ENCODE measurements at regions not wholly inside any gene's neighbourhood (a gene's known extent, or its start where the extent isn't known, plus 50 kb on each side); places are given as distances from the start of the nearest gene placed in this dataset.

- H3K4me1 ChIP-seq, result no peaks in the 10 kb centered on the region
- no peak overlapping the region for H3K4me2 ChIP-seq
- ATAC-seq, result no peak
- ChIA-PET CTCF (no interaction called here), POLR2A (no interaction called here)
- 16% methylated on average over 3 of the region's 3 CpGs for WGBS (ENCODE audit: missing lambda C conversion rate)
- H3K9me3 ChIP-seq, result no peaks in the 10 kb centered on the region
- no peak for TF ChIP-seq USF2 (IDR thresholded peaks at IDR 0.05)
- TF ChIP-seq SREBF2 (IDR thresholded peaks at IDR 0.05), result no peak
- TF ChIP-seq, protein P1, sequence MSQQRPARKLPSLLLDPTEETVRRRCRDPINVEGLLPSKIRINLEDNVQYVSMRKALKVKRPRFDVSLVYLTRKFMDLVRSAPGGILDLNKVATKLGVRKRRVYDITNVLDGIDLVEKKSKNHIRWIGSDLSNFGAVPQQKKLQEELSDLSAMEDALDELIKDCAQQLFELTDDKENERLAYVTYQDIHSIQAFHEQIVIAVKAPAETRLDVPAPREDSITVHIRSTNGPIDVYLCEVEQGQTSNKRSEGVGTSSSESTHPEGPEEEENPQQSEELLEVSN (IDR thresholded peaks at IDR 0.05; ENCODE audit: borderline replicate concordance, low read depth), result no peak
- TF ChIP-seq ATOH8 (CRISPR knock-in tag; IDR thresholded peaks at IDR 0.05; ENCODE audit: low read depth), result no peak
- TF ChIP-seq KDM1A (IDR thresholded peaks at IDR 0.05; ENCODE audit: low read depth), result no peak
- no peak for TF ChIP-seq HOXA7 (CRISPR knock-in tag; IDR thresholded peaks at IDR 0.05)
- no peak overlapping the region for H3K4me3 ChIP-seq
- no peak overlapping the region for H3K27ac ChIP-seq
- FAIRE-seq, result no peak
- no peak for DNase-seq (ENCODE audit: low read depth in 1 of 2, low spot score in 1 of 2)
Measured at GRCh38 chr4:134518574-134519217, 317.1 kb upstream of the PABPC4L start.

- ATAC-seq (no peak), FAIRE-seq (no peak), DNase-seq (ENCODE audit: low read depth in 1 of 2, low spot score in 1 of 2) (no peak)
- TF ChIP-seq, protein P2, sequence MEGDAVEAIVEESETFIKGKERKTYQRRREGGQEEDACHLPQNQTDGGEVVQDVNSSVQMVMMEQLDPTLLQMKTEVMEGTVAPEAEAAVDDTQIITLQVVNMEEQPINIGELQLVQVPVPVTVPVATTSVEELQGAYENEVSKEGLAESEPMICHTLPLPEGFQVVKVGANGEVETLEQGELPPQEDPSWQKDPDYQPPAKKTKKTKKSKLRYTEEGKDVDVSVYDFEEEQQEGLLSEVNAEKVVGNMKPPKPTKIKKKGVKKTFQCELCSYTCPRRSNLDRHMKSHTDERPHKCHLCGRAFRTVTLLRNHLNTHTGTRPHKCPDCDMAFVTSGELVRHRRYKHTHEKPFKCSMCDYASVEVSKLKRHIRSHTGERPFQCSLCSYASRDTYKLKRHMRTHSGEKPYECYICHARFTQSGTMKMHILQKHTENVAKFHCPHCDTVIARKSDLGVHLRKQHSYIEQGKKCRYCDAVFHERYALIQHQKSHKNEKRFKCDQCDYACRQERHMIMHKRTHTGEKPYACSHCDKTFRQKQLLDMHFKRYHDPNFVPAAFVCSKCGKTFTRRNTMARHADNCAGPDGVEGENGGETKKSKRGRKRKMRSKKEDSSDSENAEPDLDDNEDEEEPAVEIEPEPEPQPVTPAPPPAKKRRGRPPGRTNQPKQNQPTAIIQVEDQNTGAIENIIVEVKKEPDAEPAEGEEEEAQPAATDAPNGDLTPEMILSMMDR (IDR thresholded peaks at IDR 0.05), result no peak
- no peak for TF ChIP-seq ESRRA (IDR thresholded peaks at IDR 0.05; ENCODE audit: borderline replicate concordance, low read length)
- TF ChIP-seq ZSCAN20 (CRISPR knock-in tag; IDR thresholded peaks at IDR 0.05), result no peak
- ChIA-PET POLR2A (no interaction called here), CTCF (no interaction called here)
- no peaks in the 10 kb centered on the region for H3K4me1 ChIP-seq
- H3K4me3 ChIP-seq, result no peak overlapping the region
- H3K27ac ChIP-seq, result no peak overlapping the region
- 14% methylated on average over 2 of the region's 2 CpGs for WGBS (ENCODE audit: missing lambda C conversion rate)
- no peaks in the 10 kb centered on the region for H3K9me3 ChIP-seq
- H3K4me2 ChIP-seq, result no peak overlapping the region
Measured at GRCh38 chr4:134510544-134510943, 309.0 kb upstream of the PABPC4L start.

DNA sequence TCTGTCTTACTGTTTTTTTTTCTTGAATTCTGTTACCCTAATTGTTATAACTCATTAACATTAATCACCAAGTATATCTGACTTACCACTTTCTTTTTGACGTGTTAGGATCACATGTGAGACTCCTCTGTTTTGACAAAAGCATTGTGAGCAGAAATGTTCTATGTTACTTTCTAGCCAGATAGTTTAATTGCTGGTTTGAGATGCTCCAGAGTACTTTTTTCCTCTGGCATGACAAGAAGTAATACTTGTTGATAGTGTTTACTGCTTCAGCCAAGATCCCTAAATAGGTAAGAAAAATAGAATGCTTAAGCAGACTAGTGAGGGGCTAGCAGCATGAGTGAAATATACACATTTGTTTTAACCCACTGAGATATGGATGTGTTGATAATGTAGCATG, 303.9 kb upstream of the PABPC4L start:
- Histone ChIP-seq H3K4me2 (no peak overlapping the region), H3K27ac (no peak overlapping the region), H3K4me3 (no peak overlapping the region), H3K9me3 (no peaks in the 10 kb centered on the region), H3K4me1 (no peaks in the 10 kb centered on the region)
- POLR2A ChIA-PET, result no interaction called here
- 20% methylated on average over 1 of the region's 1 CpG for WGBS (ENCODE audit: missing lambda C conversion rate)
- no peak for FAIRE-seq
- CTCF ChIA-PET, result no interaction called here
- no peak for ATAC-seq
- no peak for DNase-seq (ENCODE audit: low read depth in 1 of 2, low spot score in 1 of 2)
- TF ChIP-seq MYC (IDR thresholded peaks at IDR 0.05; ENCODE audit: borderline replicate concordance, low read length), result no peak
- TF ChIP-seq NFE2L2 (conservative IDR thresholded peaks at IDR 0.05; ENCODE audit: low read length), result no peak
- TF ChIP-seq POLR2A (IDR thresholded peaks at IDR 0.05; ENCODE audit: low read length), result no peak
- no peak for TF ChIP-seq CBX2 (IDR thresholded peaks at IDR 0.05; ENCODE audit: borderline replicate concordance, low read depth)
- no peak for TF ChIP-seq JUN (IDR thresholded peaks at IDR 0.05)
- TF ChIP-seq TFCP2L1 (CRISPR knock-in tag; IDR thresholded peaks at IDR 0.05), result no peak
- TF ChIP-seq PHF8 (IDR thresholded peaks at IDR 0.05; ENCODE audit: borderline replicate concordance, low read depth), result no peak
- no peak for TF ChIP-seq HDAC2 (IDR thresholded peaks at IDR 0.05)
- no peak for TF ChIP-seq RFX5 (IDR thresholded peaks at IDR 0.05)
- TF ChIP-seq REST (IDR thresholded peaks at IDR 0.05), result no peak
- no peak for TF ChIP-seq TP53 (CRISPR knock-in tag; IDR thresholded peaks at IDR 0.05)
- no peak for TF ChIP-seq BHLHE40 (IDR thresholded peaks at IDR 0.05; ENCODE audit: low read depth, low read length)
- TF ChIP-seq ZNF302 (CRISPR knock-in tag; IDR thresholded peaks at IDR 0.05), result no peak
- TF ChIP-seq HOXB13 (CRISPR knock-in tag; IDR thresholded peaks at IDR 0.05; ENCODE audit: low read depth), result no peak
- TF ChIP-seq NPAS2 (CRISPR knock-in tag; IDR thresholded peaks at IDR 0.05; ENCODE audit: borderline replicate concordance), result no peak
- TF ChIP-seq PBX3 (IDR thresholded peaks at IDR 0.05), result no peak

All from A549 (cell line).